GM19395 (cell line): ENCODE measurements at regions not wholly inside any gene's neighbourhood (a gene's known extent, or its start where the extent isn't known, plus 50 kb on each side); places are given as distances from the start of the nearest gene placed in this dataset.

Experiments used
- ATAC-seq: cut with Tn5 transposase; IDR thresholded peaks from one replicate; pipeline ENCODE4 v1.9.1; 2021; ENCODE audit warnings: mild to moderate bottlenecking, moderate library complexity; ENCODE audit not compliant: unreplicated experiment

DNA sequence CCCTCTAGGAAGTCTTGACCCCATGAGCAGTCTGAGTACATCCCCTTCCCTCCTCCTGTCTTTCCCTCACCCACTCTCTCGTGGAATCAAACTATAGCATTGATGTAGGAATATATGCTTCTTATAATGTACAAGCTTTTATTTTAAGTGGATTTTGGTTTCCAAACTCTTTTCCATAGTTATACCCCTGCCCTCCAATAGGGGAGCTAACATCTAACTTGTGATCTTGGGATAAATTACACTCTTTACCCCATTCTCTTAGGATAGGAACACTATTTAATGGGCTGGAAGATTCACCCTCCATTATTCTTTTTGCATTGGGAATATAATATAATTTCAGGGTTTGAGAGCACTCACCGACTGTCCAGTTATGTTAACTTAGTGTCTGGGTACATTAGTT is 465.9 kb downstream of the GATA3 start:
- no peak for ATAC-seq

DNA sequence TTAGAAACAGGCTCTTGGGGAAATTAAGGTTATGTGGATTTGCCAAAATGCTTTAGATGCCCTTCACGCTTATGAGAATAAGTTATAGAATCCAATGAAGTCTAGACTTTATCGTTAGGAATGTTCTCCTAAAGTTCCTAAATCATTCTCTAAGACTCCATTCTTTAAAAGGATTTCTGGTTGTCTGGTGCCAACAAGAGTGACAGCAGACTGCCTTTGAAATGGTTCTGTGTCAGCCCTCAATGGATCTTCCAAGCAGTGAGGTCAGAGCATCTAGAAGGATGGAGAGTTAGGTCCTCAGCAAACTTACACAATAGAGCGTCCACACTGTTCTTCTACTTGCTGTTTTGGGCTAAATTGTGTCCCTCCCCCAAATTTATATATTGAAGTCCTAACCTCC is 473.3 kb downstream of the GATA3 start:
- no peak for ATAC-seq

DNA sequence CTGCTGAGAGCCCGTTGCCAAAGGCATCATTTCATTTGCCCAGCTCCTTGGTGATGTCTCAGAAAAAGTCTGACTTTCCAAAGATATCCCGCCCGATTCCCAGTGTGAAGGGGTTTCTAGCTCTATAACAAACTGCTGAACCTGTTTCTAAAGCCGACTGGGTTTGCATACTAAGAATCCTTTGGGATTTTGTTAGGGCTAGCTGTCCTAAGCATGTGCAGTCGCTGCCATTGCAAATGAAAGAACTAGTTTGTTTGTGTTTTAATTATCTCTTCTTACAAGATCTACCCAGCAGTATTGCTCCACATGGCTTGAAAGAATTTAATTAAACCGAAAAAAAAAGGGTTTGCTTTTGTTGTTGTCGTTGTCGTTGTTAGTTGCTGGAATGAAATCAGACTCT is 476.6 kb downstream of the GATA3 start:
- no peak for ATAC-seq

- ATAC-seq, result no peak
These were observed 478.2 kb downstream of the GATA3 start for GRCh38 chr10:8532647-8533046.

DNA sequence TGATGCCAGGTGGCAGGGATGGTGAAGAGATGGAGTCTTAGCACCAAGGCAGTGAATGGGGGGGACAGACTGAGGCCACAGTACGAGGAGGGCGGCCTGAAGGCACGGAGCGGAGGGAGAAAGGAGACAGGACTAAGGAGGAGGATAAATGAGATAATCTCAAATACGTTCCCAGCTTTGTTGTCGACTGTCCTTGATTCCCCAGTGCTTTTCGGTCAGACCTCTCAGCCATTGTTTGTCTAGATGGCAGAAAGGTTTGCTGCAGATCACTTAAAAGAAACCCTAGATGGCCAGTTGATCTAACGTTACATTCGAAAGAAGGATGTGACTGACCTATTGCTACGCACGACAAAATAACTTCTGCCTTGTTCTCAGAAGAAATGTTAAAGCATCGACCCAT is 479.0 kb downstream of the GATA3 start:
- ATAC-seq, result no peak

GRCh38 chr10:8534096-8534495 is 479.6 kb downstream of the GATA3 start:
- no peak for ATAC-seq

- ATAC-seq, result no peak
These were observed 480.4 kb downstream of the GATA3 start for GRCh38 chr10:8534891-8535290.

- no peak for ATAC-seq
These were observed 484.6 kb downstream of the GATA3 start for GRCh38 chr10:8539056-8539455.

DNA sequence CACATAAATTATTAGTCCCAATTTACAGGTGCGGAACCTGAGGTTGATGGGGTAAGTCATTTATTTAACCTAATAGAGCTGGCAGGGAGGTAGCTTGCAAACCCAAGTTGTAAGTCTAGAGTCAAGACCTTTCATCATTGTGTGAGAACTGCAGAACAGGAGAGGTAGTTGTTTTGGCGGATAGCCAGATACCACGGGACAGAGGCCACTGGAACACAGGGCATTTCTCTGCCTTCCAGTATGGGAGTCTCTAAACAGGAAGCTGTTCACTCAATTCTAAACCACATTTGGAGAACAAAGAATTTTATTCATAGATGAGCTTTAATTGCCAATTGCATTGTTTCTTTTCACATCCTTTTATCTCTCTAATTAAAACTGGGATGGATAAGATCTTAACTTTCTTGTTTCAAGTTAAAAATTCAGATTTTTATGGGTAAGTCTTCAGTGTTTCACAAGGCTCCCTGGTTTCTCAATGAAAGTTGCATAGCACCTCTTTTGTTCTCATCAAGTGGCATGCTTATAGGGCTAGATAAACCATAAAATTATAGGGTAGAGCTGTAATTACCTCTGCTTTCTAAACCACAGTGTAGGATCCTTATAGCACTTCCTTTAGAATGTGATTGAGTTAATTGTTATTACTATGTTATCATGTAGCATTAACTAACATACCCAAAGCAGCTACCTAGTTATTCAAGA is 489.0 kb downstream of the GATA3 start:
- ATAC-seq, result no peak

GRCh38 chr10:8544057-8544380 is 489.5 kb downstream of the GATA3 start:
- ATAC-seq, result no peak

DNA sequence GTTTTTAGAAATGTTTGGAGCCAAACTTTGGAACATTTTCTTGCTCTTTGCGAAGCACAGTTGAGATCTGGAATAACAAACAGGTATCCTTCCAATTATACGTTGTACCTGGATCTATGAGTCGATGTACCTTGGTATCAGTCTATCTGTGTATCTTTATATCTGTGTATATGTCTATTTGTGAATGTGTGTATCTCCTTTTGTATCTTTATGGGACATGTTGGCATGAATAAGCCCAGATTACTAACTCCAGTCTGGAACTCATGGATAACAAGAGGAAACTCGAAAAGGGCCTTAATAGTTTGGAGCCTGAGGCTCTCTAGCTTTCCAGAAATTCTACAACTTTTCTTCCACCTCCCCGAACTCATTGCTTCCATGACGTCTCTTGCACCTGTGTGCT is 490.0 kb downstream of the GATA3 start:
- ATAC-seq, result no peak

- ATAC-seq, result no peak
These were observed 500.1 kb downstream of the GATA3 start for GRCh38 chr10:8554574-8554973.

DNA sequence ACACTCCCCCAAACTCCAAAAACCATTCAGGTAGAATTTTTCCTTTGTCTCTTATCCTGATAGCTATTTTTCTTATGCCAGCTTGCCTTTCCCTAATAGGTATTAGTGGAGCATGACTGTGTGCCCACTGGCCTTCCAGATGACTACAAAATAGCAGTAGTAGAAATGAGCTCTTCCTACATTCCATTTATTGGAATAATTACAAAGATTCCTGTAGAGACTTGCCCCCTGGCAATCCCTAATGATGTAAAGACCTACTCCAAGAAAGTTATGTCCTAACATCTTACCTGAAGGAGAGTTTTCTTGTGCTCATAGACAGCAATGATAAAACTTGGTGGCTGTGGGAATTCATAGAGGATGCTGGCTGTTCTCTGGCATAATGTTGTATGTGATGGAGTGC is 501.8 kb downstream of the GATA3 start:
- no peak for ATAC-seq

- no peak for ATAC-seq
These were observed 509.0 kb downstream of the GATA3 start for GRCh38 chr10:8563478-8563877.

- no peak for ATAC-seq
These were observed 512.2 kb downstream of the GATA3 start for GRCh38 chr10:8566737-8567136.

GRCh38 chr10:8568401-8568800 is 513.9 kb downstream of the GATA3 start:
- no peak for ATAC-seq

DNA sequence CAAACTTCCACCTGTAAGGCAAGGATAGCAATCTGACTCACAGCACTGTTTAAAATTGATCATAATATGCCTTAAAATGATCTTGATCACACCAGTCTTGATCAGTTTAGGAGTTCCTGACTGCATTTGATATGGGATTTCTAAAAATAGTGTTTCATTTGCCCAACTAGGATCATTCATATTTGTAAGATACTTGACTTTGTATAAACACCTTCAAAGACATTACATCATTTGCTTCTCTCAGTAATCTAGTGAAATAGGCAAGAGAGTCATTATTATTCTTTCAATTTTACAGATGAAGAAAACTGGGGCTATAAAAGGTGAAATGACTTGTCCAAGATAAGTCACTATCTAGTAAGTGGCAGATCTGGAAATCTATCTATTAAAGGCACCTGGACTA is 521.1 kb downstream of the GATA3 start:
- no peak for ATAC-seq

- ATAC-seq, result no peak
These were observed 521.8 kb downstream of the GATA3 start for GRCh38 chr10:8576281-8576680.

DNA sequence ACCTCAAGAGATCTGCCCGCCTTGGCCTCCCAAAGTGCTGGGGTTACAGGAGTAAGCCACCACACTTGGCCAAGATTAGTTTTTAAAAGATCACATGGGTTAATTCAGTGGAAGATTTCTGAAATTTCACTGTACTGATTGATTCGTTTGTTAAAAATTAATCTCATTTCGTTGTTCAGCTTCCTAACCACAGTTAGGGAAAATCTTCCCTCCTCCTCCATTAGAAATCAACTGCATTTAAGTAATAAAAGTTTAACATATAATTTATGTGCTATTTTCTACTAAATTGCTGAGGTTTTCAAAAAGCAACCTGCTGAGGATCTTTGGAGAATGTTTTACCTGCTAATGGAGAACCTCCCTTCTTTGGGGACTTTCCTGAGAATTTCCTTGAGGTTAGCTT is 522.4 kb downstream of the GATA3 start:
- no peak for ATAC-seq

- ATAC-seq, result no peak
These were observed 523.2 kb downstream of the GATA3 start for GRCh38 chr10:8577686-8578085.

DNA sequence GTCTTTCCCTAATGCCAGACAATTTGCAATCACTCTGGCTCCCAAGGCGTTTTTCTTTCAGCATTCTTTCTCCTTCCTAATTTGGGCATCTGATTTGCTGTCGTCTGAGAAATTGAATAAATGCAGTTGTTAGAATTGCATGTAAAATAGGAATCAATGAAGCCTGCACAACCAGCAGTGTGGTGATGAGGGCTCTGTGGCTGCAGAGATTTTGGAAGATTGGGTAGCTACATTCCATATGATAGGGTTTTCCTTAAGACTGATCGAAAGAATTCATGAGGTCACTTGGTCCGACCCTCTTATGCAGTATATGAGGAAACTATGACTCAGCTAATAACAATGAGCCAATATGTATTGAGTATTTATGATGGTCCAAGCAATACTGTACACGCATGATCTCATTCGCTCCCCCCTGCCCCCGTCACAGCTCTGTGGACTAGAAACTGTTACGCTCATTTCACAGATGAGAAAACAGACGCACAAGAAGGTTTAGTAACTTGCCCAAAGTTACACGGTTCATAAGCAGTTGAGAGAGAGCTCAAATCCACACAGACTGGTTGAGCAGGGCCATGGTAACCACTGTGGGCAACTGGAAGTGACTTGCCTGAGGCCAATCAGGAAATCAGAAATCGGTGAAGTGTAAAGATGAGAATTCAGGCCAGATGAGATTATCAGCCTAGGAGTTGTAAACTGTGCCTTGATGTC is 527.2 kb downstream of the GATA3 start:
- no peak for ATAC-seq

DNA sequence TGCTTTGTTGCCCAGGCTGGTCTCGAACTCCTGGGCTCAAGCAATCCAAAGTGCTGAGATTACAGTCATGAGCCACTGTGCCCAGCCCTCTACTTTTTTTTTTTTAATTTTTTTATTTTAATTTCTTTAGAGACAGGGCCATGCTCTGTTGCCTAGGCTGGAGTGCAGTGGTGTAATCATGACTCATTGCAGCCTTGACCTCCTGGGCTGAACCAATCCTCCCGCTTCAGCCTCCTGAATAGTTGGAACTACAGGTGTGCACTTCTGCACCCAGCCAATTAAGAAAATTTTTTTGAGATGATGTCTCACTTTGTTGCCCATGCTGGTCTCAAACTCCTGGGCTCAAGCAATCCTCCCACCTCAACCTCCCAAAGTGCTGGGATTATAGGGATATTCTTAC is 528.6 kb downstream of the GATA3 start:
- ATAC-seq, result no peak

DNA sequence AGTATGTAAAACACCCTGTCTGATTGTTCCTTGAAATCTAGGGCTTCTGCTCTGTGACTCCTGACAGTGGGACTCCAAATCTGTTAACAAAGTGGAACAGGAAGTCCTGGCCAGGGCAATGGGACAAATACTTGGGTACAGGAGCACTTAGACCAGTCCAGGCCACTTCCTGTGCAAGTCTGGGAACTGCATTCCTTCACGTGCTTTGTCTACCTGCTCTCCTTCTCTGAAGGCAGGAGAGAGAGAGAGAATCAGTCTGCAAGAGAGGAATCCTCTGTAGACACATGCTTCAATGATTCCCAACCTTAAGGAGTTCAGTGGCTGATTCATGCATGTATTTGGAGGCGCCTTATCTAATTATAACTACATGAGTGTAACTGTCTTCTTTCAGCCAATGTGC is 530.2 kb downstream of the GATA3 start:
- no peak for ATAC-seq
